Erythroblast (primary cell): ENCODE measurements at regions not wholly inside any gene's neighbourhood (a gene's known extent, or its start where the extent isn't known, plus 50 kb on each side); places are given as distances from the start of the nearest gene placed in this dataset.

Experiments used
- GATA1 ChIP-seq: IDR thresholded peaks from 2 replicates; pipeline ENCODE4 v1.6.1; 2011; ENCODE audit warnings: low read depth, mild to moderate bottlenecking, control low read depth, low read length, moderate library complexity
- POLR2A ChIP-seq: IDR thresholded peaks from 2 replicates; pipeline ENCODE4 v1.6.1; 2011; ENCODE audit warnings: mild to moderate bottlenecking, low read length

- TF ChIP-seq POLR2A (no peak), GATA1 (no peak)
These were observed 231.0 kb upstream of the THRB start for GRCh38 chr3:24725514-24726255.
